ENCODE measurements at regions not wholly inside any gene's neighbourhood (a gene's known extent, or its start where the extent isn't known, plus 50 kb on each side); places are given as distances from the start of the nearest gene placed in this dataset.
"Not testable (repeated sequence)": the region's sequence is repeated elsewhere in the genome, so short reads cannot be mapped to it uniquely, and the experiment has no call there.

DNA sequence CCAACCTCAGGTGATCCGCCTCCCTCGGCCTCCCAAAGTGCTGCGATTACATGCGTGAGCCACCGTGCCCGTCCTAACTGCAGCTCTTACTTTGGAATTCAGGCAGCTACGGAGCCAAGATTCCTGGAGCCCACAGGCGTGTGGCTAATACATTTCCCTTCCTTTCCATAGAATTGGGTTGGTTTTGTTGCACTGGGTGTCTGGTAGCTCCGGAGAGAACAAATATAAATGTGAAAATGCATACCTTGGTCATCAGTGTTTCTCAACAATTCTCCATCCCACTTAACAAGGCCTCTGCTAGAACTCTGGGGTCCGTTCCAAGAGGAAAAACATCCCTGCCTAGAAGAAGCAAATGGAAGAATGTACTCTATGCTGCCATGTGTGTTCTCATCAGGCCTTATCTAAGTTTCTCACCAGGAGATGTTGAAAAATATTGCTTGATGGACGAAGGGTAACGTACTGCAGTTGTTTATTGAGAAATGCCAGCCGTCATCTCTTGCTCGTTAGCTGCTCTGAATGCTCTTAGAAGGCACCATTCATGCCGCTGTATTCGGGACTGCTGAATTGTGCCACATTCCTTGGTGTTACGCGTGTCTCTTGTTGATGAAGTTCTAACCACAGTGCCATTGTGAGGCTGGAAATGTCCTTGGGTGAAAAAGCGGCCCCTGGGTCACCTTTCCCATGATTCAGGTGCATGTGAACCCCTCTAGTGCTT, 50.5 kb upstream of the CD99 start:
- no peak for DNase-seq

DNA sequence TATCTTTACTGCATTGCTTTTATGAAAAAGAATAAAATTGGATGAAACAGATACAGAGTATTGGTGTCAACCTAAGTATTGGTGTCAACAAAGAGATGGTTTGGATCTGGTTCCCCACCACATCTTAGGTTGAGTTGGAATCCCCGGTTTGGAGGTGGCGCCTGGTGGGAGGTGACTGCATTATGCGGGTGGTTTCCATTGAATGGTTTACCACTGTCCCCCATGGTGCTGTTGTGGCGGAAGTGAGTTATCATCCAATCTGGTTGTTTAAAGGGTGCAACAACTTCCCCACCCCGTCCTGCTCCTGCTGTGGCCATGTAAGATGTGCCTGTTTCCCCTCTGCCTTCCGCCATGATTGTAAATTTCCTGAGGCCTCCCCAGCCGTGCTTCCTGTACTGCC, 52.8 kb upstream of the CD99 start:
- DNase-seq = no peak

DNA sequence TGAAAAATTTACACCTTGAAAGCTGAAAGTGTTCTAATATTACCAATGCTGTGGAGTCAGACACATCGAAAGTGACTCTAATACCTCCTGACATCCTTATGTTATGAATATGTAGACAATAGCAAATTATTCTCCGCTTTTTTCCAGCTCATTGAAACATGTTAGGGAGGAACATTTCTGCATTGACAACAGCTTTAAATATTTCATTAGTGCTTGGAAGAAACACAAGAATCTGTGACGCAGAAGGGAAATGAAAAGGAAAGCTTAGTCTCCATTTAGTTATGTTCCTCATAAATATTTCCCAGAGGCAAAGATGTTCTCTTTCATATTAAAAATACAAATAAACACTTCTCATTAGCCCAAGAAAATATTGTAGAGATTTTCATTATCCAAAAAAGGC, 55.8 kb upstream of the CD99 start:
- DNase-seq = no peak

DNA sequence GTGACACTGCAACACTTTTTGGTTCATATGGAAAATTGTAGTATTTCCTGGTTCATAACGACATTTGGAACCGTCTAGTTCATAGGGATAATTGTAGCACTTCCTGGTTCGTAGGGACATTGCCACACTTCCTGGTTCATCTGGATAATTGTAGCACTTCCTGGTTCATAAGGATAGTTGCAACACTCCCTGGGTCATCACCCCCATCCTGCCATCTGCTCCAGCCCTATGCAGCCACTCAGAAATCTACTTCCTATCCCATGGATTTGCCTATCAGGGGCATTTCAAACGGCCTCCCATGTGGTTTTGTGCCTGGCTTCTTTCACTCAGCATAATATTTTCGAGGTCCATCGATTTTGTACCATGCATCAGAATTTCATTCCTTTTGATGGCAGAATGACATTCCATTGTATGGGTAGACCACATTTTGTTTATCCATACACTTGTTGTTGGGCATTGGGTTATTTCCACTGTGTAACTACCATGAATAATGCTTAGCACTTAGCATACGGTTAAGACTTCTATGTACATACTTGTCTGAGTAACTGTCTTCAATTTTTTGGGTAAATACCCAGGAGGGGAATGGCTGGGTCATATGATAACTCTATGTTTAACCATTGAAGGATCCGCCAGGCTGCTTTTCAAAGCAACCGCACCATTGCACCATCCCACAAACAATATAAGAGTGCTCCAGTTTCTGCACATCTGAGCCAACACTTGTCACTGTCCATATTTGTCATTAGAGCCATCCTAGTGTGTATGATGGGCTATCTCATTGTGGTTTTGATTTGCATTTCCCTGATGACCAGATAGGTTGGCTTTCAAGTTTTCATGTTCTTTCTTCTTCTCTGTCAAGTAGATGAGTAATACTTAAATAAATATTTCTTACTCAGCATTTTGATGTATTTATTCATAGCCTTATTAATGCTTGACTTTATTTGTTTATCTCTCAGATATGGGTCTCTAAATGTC, 58.3 kb upstream of the CD99 start:
- no peak for DNase-seq

DNA sequence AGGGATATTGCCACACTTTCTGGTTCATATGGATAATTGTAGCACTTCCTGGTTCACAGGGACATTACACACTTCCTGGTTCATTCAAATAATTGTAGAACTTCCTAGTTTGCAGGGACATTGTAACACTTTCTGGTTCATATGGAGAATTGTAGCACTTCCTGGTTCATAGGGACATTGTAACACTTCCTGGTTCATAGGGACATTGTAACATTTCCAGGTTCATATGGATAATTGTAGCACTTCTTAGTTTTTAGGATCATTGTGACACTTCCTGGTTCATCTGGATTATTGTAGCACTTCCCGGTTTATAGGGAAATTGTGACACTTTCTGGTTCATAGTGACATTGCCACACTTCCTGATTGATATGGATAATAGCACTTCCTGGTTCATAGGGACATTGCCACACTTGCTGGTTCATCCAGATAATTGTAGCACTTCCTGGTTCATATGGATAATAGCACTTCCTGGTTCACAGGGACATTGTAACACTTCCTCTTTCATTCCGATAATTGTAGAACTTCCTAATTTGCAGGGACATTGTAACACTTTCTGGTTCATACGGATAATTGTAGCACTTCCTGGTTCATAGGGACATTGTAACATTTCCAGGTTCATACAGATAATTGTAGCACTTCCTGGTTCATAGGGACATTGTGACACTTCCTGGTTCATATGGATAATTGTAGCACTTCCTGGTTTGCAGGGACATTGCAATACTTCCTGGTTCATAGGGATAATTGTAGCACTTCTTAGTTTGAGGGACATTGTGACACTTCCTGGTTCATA, 59.2 kb upstream of the CD99 start:
- DNase-seq = no peak

DNA sequence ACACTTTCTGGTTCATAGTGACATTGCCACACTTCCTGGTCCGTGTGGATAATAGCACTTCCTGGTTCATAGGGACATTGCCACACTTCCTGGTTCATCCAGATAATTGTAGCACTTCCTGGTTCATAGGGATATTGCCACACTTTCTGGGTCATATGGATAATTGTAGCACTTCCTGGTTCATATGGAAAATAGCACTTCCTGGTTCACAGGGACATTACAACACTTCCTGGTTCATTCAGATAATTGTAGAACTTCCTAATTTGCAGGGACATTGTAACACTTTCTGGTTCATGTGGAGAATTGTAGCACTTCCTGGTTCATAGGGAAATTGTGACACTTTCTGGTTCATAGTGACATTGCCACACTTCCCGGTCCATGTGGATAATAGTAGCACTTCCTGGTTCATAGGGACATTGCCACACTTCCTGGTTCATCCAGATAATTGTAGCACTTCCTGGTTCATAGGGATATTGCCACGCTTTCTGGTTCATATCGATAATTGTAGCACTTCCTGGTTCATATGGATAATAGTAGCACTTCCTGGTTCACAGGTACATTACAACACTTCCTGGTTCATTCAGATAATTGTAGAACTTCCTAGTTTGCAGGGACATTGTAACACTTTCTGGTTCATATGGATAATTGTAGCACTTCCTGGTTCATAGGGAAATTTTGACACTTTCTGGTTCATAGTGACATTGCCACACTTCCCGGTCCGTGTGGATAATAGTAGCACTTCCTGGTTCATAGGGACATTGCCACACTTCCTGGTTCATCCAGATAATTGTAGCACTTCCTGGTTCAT, 60.0 kb upstream of the CD99 start:
- DNase-seq = not testable (repeated sequence)

DNA sequence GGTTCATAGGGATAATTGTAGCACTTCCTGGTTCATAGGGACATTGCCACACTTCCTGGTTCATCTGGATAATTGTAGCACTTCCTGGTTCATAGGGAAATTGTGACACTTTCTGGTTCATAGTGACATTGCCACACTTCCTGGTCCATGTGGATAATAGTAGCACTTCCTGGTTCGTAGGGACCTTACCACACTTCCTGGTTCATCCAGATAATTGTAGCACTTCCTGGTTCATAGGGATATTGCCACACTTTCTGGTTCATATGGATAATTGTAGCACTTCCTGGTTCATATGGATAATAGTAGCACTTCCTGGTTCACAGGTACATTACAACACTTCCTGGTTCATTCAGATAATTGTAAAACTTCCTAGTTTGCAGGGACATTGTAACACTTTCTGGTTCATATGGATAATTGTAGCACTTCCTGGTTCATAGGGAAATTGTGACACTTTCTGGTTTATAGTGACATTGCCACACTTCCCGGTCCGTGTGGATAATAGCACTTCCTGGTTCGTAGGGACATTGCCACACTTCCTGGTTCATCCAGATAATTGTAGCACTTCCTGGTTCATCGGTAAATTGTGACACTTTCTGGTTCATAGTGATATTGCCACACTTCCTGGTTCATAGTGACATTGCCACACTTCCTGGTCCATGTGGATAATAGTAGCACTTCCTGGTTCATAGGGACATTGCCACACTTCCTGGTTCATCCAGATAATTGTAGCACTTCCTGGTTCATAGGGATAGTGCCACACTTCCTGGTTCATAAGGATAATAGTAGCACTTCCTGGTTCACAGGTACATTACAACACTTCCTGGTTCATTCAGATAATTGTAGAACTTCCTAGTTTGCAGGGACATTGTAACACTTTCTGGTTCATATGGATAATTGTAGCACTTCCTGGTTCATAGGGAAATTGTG, 60.8 kb upstream of the CD99 start:
- DNase-seq = not testable (repeated sequence)

DNA sequence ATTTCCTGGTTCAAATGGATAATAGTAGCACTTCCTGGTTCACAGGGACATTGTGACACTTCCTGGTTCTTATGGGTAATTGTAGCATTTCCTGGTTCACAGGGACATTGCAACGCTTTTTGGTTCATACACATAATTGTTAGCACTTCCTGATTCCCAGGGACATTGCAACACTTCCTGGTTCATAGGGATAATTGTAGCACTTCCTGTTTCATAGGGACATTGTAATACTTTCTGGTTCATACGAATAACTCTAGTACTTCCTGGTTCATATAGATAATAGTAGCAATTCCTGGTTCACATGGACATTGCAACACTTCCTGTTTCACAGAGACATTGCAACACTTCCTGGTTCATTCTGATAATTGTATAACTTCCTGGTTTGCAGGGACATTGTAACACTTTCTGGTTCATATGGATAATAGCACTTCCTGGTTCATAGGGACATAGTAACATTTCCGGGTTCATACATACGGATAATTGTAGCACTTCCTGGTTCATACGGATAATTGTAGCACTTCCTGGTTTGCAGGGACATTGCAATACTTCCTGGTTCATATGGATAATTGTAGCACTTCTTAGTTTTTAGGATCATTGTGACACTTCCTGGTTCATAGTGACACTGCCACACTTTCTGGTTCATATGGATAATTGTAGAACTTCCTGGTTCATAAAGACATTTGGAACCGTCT, 61.6 kb upstream of the CD99 start:
- DNase-seq = no peak

DNA sequence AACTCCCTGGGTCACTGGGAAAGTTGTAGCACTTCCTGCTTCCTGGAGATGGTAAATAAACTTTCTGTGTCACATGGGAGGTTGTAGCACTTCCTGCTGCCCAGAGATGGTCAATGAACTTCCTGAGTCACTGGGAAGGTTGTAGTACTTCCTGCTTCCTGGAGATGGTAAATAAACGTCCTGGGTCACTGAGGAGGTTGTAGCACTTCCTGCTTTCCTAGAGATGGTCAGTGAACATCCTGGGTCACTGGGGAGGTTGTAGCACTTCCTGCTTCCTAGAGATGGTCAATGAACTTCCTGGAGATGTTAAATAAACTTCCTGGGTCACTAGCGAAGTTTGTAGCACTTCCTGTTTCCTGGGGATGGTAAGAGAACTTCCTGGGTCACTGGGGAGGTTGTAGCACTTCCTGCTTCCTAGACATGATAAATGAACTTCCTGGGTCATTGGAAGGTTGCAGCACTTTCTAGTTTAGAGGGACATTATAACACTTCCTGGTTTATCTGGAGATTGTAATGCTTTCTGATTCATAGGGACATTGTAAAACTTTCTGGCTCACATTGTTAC, 62.3 kb upstream of the CD99 start:
- no peak for DNase-seq

DNA sequence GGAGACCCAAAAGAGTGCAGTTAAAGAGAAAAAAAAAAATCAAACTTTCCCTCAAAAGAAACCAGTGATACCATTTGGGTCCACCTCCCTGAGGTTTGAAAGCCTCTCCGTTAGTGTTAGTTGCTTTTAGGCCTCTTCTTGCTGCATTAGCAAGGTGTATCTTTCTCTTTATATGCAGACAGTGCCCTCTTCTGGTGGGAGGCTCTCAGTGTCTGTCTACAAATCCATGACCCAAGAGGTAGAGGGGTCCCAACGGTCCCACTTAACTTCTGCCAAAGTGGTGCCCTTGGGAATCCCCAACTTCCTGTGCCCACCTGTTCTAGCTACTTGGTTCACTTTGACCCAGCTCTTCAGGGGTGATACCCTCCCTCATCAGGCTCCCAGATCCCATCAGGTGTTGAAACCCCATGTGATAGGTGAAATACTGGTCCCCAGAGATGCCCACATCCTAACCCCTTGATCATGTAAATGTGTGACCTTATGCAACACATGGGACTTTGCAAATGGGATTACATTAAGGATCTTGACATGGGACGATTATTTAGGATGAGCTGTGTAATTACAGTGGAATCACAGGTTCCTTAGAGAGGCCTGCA, 63.7 kb upstream of the CD99 start:
- no peak for DNase-seq

DNA sequence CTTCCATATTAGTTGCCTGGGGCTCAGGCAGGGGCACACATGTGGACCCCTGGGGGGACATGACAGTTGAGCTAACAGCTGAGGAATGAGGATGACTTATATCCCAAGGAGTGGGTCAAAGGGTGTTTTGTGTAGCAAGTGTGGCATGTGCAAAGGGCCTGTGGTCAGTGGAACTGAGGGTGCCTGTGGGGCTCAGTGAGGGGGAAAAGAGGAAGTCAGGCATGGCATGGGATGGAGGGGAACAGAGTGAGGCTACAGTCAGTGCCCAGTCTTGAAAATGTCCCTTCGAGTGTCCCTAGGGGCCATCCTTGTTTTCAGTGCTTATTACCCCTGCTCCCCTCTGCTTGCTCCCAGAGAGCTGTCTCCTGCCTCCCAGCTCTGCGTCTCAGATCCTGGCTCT, 64.3 kb upstream of the CD99 start:
- DNase-seq = no peak

DNA sequence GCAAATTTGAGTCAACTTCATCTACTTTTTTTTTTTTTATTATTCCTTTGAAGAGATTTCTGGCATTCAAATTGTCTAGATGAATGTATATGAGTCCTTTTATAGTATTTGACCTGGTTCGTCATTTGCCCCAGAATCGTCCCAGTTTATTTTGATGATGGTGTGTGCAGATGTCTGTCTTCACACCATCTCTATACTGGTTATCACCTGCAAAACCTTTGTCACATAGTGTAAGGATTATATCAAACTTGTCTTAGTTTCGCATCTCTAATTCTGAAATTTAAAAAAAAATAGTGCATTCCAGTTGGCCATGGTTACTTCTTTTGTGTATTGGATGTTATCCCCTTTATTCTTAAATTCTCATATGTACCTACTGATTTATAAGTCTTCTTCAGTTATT, 70.5 kb upstream of the CD99 start:
- DNase-seq = no peak

DNA sequence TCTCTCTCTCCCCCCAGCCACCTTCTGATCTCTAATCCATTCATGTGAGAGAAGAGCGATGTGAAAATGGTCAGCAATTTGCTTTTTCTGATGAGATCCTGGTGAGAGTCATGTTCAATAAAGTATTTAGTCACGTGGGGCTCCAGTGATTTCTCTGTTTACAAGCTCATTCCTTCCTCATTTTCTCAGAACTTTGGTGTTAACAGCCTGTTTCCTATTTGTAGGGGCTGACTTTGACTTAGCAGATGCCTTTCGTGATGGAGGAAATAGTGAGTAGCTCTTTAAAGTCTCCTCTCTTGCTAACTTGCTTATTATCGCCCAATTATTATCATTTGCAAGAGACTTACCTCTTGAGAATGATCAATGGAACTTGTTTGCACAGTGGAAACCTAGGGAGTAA, 72.6 kb upstream of the CD99 start:
- no peak for DNase-seq

DNA sequence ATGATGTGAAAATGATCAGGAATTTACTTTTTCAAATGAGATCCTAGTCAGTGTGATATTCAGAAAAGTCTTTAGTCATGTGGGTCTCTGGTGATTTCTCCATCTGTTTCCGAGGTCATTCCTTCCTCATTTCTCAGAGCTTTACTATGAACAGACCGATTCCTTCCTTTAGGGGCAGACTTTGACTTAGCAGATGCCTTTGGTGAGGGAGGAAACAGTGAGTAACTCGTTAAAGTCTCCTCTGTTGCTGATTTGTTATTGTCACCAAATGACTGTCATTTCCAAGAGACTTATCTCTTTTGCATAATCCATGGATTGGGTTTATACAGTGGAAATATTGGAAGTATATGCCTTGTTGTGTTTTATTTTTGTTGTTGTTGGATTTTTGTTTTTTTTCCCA, 76.2 kb upstream of the CD99 start:
- DNase-seq = no peak

DNA sequence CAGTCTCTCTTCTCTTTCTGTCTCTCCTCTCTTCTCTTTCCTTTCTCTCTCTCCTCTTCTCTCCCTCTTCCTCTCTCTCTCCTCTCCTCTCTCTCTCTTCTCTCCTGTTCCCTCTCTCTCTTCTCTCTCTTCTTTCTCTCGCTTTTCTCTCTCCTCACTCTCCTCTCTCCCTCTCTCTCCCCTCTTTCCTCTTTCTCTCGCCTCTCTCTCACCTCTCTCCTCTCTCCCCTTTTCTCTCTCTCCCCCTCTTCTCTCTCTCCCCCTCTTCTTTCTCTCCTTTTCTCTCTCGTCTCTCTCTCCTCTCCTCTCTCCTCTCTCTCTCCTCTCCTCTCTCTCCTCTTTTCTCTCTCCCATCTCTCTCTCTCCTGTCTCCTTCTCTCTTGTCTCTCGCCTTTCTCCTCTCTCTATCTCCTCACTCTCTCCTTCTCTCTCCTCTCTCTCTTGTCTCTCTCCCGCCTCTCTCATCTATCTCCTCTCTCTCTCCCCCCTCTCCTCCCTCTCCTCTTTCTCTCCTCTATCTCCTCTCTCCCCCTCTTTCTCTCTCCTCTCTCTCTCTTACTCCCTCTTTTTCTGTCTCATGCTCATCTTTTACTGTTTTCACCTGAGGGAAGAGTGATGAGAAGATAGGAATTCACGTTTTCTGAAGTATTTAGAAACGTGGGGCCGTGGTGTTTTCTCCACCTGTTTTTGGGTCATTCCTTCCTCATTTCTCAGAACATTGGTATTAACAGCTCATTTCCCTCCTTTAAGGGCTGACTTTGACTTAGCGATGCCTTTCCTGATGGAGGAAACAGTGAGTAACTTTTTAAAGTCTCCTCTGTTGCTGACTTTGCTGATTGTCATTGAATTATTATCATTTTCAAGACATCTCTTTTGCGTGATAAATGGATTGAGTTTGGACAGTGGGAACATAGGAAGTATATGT, 80.6 kb upstream of the CD99 start:
- DNase-seq = no peak

DNA sequence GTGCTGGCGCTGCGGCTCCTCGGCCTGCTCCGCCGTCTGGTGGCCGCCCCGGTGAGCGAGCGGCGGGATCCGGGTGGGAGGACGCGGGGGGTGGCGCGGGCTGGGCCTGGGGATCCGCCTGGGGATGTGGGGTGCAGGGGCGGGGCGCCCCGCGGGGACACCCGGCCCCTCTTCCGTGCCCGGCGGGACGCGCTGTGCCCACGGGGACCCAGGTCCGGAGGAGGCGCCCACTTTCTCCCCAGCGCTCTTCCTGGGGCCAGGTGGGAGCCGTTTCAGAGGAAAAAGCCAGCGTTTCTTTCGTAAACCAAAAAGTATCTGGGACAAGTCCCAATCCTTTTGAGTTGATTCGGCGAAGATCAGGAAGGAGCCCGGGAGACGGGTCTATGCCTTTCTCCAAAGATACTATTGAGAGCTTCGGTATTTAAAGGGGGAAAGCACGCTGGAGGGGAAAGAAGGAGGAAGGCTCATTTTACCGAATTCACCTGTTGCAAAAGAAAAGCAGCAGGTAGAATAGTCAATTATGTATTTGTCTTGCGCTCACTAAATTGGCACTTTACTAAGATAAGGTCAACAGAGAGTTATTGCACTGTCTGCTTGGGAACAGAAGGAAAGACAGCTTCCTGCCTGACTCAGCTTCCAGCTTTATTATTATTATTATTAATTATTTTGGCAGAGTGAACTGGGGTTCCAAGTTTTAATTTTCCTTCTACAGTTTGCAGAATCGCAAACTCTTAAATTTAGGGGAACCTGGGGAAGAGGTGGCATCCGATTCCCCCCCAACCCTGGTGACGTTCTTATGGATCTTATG, 81.5 kb upstream of the CD99 start:
- no peak for DNase-seq

DNA sequence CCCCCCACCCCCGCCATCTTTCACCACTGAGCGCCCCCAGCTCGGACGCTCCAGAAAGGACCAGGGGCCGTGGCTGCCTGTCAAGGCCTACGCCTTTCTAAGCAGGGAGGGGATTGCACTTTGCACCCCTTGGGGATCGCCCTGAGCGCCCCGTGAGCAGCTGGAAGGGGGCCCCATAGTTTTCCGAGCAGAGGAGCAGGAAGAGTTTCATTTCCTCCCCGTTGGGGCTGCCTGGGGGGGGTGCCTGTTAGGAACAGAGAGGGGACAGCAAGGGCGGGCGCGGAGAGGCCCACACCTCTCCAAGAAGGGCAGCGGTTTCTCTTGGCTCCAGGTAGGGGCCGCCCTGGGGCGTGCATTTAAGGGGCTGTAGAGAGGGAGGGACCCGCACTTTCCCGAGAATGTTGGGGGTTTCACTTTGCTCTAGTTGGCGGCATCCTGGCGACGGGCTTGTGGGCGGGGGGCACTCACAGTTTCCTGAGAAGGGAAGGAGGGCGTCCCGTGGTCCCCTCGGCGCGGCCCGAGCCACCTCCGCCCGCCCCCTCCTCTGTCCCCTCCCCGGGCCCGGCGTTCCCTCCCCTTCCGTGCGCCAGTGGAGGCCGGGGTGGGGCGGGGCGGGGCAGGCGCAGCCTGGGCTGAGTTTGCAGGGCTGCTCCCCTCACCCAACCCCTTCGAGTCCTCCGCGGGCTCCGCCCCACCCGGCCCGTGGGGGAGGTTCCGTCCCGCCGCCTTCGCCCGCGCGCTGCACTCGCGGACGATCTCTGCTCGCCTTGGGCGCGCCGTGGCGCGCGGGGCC, 82.3 kb upstream of the CD99 start:
- DNase-seq = no peak
